Eye (tissue), 1 donor: ENCODE measurements at regions not wholly inside any gene's neighbourhood (a gene's known extent, or its start where the extent isn't known, plus 50 kb on each side); places are given as distances from the start of the nearest gene placed in this dataset.

ENCODE experiments used
- DNase-seq: peaks from one replicate; pipeline ENCODE4 v3.0.0-alpha.2; 2015

DNA sequence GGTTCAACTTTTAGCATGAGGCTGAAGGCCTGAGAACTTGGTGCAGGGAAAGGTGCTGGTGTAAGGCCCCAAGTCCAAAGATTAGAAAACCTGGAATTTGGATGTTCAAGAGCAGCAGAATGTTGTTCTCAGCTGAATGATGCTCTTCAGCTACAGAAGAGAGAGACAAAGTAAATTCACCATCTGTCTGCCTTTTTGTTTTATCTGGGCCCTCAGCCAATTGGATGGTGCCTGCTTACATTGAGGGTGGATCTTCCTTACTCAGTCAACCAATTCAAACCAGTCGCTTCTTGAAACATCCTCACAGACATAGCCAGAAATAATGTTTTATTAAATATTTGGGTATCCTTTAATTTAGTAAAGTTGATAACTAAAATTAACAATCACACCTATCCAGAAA is 748.2 kb upstream of the ADAMTS5 start:
- DNase-seq = no peak

DNA sequence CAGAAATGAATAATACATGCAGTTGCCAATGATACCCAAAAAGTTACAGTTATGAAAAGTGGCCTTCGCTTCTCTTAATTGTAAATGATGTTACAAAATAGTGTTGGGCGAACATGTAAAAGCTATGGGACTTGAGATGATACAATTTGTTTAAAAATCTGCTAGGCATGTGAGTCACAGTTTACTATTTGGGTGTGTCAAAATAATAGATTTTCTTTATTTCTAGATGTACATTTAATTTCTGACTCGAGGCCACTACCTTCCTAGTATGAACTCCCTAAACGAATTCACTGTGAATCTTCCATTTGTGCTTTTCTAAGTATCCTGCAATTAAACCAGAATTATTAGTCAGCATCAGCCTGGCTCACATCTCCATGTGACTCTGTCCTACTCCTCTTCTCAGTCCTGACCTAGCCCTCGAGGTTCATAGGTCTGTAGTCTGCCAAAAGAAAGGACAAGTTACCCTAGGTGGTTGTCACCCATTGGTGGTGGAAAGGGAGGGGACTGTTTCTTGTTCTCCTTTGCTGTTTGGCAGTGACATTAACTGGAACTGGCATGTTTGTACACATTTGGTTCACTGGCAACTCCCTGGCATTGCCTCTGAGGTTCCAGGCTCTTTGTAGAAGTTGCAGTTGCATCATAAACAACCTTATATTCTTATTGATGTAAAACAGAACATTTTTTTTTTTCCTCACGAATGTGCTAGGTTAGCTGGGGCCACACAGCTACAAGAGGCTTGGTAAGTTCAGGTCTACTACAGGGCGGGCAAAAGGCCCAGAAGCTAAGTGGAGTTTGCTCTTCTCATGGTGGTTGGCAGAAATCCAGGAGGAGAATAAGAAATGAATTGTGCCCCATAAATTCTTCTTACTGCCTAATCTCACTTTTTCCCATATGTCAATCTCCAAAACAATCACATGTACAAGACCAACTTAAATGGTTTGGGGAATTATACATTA is 746.5 kb upstream of the ADAMTS5 start:
- DNase-seq = no peak

GRCh38 chr21:27704567-27705166 is 737.8 kb upstream of the ADAMTS5 start:
- no peak for DNase-seq

DNA sequence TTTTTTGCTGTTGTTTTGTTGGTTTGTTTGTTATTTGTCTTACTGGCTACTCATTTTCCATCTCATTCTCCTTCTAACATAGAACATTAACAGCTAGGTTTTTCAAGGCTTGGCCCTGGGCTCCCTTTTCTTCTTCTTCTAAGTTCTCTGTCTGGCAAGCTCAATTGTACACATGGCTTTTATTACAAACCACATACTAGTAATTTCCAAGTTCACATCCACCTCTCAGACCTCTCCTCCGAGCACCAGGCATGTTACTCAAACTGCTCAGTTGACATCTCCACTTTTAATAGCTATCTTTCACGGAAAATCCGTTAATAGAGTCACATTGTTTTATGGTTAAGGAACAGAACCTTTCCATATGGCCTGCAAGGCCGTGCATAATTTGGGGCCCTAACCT is 736.9 kb upstream of the ADAMTS5 start:
- DNase-seq = peak; percentile 17

DNA sequence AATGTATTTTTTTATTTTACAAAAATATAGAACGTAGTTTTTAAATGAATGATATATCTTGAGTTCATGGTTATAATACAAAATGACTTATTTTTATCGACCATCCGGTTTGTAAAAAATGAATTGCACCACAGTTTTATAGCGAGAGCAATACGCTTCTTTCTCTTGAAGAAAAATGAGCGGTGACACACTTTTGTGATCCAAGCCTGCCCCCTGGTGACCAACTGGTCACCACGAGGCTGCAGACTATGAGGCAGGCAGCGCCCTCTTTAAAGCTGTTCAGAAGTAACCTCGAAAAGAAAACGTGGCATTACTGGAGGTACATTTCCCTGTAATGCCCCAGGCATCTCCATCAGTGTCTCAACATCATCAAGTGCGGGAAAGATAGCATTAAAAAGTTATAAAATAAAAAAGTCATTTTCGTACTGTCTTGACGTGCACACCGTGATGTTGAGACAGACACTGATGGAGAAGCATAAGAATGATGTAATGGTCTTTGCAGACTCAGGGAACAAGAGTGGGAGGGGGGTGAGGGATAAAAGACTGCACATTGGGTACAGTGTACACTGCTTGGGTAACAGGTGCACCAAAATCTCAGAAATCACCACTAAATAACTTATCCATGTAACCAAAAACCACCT is 734.2 kb upstream of the ADAMTS5 start:
- peak; percentile 96 for DNase-seq

- no peak for DNase-seq
Measured at GRCh38 chr21:27695246-27695645, 728.4 kb upstream of the ADAMTS5 start.

GRCh38 chr21:27694667-27695066 is 727.8 kb upstream of the ADAMTS5 start:
- DNase-seq = no peak

- DNase-seq = no peak
Measured at GRCh38 chr21:27693376-27693775, 726.5 kb upstream of the ADAMTS5 start.

DNA sequence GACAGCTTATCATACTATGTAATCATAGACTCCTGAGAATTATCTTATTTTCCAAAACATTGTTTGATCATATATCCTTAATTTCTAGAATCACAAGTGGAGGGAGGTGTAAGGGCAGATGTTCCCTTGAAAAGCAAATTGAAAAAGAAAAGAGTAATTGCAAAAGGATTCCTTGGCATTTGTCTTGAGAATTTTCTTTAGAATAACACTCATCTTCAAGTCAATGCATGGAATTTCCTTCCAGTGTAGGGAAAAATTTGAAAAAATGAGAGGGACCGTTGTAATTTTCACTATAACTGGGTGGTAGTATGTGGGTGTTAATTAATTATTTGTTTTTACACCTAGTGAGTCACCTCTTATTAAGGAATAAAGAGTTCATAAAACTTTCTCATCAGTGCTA is 724.6 kb upstream of the ADAMTS5 start:
- no peak for DNase-seq

- DNase-seq = no peak
Measured at GRCh38 chr21:27691006-27691405, 724.1 kb upstream of the ADAMTS5 start.

GRCh38 chr21:27690426-27690825 is 723.5 kb upstream of the ADAMTS5 start:
- DNase-seq = no peak

GRCh38 chr21:27688773-27689172 is 721.9 kb upstream of the ADAMTS5 start:
- no peak for DNase-seq

DNA sequence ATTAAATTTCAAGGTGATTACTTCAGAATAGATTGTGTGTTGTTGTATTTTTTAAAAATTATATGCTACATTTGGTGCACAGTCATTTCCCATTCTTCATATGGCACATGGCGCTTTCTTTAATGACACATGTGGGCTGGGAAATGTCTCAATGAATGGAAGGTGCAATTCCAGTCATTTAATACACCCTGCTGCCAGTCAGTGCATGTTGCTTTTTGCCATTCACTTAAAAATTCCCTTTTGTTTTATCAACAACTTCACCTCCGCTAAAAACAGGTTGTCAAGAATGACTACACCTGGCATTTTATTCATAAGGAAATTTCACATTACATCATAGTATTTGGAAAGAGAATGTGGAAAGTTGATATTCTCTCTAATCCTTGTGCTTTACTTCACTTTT is 716.4 kb upstream of the ADAMTS5 start:
- DNase-seq = no peak

- DNase-seq = no peak
Measured at GRCh38 chr21:27681841-27682240, 715.0 kb upstream of the ADAMTS5 start.

DNA sequence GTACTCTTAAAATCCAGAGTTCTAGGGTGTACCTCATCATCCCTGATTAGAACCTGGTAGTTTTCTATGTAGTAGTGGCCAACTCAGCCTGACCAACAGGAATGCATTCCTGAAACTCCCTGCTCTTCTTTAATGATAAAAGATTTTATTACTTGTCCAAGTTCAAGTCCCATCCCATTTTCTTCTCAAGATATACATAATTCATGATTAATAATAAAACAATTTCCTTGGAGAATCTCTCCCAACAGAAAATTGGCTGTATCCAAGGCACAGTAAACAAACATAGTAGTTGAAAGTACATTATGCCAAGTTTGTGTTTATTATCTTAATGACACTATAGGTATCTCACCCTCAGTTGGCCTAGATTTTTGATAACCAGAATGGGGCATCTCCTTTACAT is 714.1 kb upstream of the ADAMTS5 start:
- DNase-seq = no peak

DNA sequence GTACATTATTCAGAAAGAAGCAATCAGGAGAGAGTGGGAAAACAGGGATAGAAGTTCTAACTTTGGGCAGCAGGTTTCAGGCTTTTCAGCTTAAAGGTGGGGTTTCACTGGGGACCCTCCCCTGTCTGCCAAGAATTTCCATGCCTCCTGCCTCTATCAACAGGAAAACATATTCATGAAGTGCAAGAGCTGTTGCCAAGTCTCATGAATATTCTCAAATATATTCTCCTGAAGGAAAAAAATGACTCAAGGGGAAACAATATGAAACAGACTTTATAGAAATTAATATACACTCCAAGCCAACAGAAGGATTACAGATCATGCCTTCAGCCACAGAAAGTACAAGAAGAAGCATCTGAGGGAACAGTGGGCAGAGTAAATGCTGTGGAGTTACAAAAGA is 713.3 kb upstream of the ADAMTS5 start:
- DNase-seq = no peak

DNA sequence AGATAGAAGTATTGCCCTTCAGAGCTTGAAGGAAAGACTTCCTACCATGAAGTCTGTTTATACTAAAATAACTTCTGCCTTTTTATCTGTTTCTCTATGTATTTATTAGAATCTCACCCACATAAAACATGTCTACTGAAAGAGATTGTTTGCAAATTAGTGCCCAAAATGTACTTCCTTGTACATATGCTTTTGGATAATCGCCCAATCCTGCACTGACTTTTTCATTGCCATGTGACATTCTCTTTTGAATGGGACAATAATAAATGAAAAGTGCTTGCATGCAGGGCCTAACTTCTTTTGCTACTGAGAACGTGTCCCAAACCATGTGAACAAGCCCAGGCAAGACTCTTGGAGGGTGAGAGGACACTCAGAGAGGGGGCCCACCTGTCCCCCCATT is 711.6 kb upstream of the ADAMTS5 start:
- DNase-seq = no peak

DNA sequence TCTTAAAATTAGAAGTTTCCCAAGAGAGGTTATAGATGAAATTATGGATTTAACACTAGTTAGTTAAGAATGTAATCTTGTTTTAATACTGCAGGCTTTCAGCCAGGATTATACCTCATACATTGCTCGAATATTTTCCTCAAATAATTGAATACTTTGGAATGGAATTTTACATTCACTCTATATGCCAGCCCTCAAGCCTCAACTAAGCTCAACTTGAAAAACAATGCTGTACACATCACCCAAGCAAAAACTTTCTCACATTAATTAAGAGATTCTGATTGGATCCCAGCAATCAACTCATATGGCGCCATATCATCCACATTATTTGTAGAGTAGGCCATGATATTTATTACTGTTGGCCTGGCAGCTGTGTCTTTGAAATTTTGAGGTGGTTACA is 710.7 kb upstream of the ADAMTS5 start:
- no peak for DNase-seq

DNA sequence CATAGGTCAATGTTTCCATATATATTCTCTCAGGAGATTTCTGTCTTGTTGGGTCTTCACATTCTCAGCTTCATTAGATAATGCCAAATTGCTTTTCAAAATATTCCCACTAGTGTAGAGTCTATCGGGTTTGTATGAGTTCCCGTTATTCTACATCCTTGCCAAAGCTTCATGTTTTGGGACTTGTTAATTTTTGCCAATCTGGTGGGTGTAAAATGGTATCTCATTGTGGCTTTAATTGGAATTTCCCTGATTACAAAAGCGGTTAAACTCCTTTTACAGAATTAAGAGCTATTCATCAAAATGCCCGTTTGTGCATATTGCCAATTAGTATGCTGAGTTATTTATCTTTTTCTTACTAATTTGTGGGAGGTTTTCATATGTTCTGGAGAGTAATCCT is 708.4 kb upstream of the ADAMTS5 start:
- no peak for DNase-seq

- DNase-seq = no peak
Measured at GRCh38 chr21:27674041-27674615, 707.2 kb upstream of the ADAMTS5 start.

DNA sequence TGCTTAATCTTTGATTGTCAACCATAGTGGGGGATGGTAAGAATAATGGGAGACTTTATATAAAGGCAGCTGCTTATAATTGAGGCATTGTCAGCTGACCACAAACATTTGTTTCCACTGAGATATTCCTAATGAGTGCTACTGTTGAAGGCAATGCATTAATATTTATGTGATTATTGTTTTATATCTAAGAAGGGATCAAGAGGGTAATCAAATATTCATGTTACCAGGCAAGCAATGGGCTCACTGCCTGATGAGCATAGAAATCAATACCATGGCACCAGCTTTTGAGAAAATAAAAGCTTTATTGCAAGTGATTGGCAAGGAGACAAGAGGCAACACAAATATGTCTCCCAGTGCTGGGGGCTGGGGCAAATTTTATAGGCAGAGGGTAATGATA is 706.7 kb upstream of the ADAMTS5 start:
- DNase-seq = no peak

GRCh38 chr21:27671207-27671606 is 704.3 kb upstream of the ADAMTS5 start:
- DNase-seq = no peak

- no peak for DNase-seq
Measured at GRCh38 chr21:27653481-27653880, 686.6 kb upstream of the ADAMTS5 start.

- no peak for DNase-seq
Measured at GRCh38 chr21:27649762-27650161, 682.9 kb upstream of the ADAMTS5 start.
